Medulla oblongata (tissue), 1 donor: ENCODE measurements at regions not wholly inside any gene's neighbourhood (a gene's known extent, or its start where the extent isn't known, plus 50 kb on each side); places are given as distances from the start of the nearest gene placed in this dataset.

Experiments used
- DNase-seq: peaks from one replicate; pipeline ENCODE4 v3.0.0-alpha.2; 2015; ENCODE audit errors: extremely low spot score

DNA sequence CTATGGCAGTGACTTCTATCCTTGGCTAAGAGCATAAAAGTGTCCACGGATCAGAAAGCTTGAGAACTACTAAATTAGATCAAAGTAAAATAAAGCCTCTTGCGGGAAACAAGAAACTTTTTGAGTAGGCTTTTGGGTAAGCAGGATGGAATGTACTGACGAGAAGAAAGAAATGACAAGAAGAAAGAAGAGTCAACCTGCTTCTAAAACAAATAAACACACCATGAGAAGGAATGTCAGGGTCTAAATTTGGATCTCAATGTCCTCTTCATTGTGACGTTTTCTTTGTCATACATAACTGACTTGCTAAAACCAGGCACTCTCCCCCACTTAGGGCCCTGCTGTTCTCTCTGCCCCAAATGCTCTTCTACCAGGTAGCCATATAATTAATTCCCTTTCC, 290.1 kb upstream of the PTGER4 start:
- no peak for DNase-seq

DNA sequence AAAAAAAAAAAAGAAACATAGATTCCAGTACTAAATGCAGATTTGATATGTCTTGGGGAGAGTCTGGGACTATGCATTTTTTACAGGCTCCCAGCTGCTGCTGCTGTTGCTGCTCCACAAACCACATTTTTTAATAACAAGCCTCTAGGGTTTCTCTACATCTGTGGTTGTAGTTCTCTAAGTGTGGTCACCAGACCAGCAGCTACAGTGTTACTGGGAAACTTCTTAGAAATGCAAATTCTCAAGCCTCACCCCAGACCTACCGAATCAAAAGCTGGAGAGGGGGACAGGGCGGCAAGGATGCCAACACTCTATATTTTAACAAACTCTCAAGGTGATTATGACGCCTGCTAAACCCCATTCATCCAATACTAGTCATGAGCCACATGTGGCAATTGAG, 293.4 kb upstream of the PTGER4 start:
- DNase-seq, result no peak

DNA sequence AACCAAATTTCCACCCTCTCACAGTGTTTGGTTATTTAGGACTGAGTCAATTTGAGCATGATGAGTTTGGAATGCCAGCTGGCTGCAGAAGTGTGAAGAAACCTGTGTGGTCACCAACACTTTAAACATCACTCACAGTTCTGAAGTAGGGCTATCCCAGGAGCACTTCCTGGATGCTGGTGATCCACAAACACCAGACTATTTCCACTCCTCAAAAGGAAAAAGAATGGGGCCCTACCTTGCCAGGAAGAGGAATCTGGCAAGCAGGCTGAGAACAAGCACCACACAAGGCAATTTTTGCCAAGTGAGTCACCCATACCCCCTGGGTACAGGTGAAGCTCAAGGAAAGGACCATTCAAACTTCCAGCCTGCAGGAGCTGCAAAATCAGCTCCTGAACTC, 294.2 kb upstream of the PTGER4 start:
- DNase-seq, result no peak

DNA sequence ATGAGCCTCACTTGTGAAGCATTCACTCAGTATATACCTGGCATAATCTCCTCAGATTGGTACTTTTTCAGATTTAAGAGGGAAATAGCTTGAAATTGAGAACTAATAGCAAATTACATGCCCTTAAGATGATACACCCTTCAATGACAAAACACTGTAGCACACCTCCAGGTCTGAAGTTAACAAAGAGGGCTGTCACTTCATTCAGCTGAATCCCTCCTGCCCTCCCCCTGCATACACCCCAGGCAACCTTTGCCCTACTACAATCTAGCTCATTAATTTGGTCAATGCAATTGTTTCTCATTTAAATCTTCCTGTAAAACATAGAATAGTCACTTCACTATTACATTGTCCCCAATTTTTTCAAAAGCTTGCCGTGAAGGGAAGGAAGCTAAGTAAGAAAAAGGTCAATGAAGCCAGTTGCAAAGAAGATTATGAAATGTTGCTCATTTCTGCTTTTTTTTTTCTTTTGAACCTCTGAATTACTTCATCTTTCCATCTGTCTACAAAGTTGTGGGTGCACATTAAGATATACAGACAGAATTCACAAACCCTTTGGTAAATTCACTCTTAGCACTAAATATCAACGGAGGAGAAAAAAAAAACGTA, 294.8 kb upstream of the PTGER4 start:
- peak; percentile 26 for DNase-seq

DNA sequence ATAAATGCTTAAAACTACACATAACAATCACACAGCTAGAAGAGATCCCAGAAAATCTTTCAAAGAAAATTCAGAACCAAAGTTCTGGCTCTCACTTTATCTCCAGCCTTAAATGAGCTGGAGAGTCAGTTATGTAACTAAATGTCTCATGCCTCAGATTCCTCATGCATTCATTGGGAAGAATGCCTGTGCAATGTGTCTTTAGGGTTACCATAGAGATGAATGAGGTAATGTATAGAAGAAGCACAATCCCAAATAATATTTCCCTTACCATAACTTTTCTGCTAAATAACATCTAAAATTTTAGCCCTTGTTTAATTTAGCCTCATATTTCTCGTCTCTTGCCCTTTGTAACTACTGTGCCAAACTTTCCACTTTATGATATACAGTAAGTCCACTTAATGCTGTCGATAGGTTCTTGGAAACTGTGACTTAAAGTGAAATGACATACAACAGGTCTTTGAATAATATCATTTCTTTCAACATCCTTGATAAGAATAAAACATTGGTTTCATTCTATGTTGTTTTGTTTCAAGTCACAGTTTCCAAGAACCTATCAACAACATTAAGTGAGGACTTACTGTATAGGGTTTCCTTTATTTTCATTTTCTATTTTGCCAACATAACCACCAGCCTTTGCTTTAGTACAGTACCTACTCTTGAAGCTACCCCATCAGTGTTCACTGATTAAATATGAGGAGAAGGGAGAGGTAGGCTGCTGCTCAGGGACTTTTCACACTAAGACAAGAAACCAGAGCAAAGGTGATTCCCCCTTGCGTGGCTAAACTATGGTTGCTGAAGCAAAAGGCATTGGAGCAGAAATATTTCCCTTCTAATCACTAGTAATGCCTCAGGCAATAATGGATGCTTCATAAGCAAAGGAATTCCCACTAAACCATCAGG, 295.7 kb upstream of the PTGER4 start:
- DNase-seq, result no peak

DNA sequence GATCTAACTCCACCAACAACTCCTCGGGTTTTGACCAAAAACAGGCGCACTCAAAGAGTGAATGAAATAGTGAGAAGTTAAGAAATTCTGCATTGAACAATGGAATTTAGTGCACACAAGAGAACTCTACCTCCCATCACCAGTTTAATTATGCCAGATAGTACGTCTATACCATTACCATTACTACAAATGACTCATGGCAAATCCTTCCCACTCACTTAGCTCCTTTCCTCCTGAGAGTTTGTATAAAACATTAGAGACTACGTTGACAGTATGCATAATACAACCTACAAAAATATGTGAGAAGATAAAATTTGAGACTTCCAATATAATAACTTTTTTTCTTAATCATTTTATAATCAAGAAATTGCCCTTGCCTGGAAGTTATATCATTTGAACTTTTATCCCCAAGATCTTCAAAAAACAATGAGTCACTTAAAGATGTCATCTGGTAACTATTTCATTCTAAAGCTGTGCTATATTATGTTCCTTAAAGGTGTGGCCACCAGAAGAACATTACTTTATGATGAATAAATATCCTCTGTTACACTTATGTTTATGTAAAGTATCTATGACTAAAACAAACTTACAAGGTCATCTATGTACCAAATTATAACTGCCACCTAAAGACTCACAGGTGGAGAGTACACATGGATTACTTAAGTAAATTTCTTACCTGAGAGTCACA, 297.9 kb upstream of the PTGER4 start:
- DNase-seq, result no peak

DNA sequence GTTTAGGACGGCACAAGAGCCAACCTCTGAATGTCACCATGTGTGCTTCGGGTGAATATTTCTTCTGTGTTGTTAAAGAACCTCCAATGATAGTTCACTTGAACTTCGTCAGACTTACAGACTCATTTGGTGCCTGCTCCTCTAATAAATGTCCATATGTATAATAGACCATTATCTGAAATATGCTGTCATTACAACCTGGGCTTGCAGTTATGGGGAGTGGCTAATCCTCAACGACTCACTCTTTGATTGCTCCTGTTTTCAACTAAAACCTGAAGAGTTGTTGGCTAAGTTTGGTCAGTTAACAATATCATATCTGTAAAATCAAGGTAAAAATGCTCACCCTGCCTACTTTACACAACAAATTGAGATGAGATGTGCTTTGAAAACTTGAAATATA, 298.7 kb upstream of the PTGER4 start:
- DNase-seq, result no peak

DNA sequence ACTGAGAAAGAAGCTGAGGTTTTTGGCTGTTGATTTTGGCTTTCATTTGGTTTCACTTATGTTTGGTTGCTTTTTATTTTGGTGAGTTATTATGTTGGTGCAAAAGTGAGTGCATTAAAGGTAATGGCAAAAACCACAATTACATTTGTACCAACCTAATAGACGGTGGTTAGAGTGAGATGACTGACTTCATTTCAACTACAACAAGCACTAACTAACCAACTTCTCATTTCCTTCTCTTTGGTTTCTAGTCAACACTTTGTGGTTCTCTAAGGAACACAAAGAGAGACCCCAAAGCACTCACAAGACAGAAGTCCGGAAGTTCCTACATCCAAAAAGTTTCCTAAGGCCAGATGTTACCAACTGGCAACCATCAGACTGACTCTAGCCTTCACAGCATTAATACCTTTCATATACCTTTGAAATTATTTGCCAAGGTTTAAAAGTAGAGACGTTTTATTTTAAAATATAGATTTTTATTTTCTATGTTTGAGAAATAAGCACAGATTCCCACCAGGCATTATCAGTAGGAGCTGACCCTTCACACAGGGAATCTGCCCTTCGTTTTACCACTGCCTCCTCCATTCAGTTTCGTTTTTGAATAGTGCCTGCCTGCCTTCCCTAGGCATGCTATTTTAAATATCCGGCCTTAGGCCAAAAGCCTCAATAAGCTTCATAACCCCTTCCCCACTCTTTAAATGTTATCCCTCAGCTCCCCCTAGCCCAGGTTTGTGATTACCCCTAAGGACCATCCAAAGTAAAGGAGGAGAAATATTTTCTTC, 301.1 kb upstream of the PTGER4 start:
- DNase-seq, result peak; percentile 32

DNA sequence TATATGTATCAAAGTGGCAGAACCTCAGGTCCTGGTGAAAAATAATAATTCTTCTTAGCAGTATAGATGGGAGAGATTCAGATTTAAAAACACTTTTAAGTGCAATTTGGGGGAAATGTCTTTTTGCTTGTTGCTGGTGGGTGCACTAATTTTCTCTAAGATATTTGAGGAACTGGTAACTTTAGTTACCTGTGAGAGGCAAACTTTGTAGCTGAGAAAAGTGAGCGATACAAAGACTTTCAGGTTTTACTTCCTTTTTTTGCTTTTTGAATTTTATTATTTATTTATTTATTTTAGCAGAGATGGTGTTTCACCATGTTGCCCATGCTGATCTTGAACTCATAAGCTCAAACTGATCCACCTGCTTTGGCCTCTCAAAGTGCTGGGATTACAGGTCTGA, 303.1 kb upstream of the PTGER4 start:
- DNase-seq, result no peak

DNA sequence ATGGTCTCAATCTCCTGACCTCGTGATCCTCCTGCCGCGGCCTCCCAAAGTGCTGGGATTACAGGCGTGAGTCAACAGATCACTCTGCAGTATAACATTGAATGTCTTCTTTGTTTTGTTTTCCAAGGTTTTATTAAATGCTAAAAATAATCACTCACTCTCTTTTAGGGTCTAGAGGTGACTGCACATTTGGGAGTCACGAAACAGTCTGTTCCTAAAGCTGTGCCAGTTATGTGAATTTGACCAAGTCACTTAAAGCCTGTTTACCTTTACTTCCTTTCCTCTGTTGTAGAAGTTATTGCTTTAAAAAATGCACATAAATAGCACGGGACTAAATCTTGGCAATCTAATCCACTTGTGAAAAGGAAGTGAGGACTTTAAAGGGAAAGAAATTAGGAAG, 304.9 kb upstream of the PTGER4 start:
- no peak for DNase-seq

DNA sequence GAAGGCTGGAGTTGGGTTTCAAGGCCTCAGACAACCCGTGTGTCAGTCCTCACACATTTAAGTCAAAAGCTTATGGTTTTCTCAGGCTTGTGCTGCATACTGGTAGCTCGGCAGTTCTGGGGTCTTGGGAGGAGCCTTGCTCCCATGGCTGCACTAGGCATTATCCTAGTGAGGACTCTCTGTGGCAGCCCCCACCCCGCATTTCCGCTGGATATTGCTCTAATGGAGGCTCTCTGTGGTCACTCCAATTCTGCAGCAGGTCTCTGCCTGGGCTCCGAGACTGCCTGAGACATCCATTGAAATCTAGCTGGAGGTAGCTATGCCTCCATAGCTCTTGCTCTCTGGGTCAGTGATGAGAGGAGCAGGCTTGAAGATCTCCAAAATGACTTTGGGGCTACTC, 311.5 kb upstream of the PTGER4 start:
- DNase-seq, result no peak

DNA sequence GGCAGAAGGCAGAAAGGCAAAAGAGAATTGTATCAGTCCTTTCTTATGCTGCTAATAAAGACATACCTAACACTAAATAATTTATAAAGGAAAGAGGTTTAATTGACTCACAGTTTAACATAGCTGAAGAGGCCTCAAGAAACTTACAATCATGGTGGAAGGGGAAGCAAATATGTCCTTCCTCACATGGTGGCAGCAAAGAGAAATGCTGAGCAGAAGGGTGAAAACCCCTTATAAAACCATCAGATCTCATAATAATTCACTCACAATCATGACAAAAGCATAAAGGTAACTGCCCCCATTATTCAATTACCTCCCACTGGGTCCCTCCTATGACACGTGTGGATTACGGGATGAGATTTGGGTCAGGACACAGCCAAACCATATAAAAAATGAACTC, 312.5 kb upstream of the PTGER4 start:
- DNase-seq, result no peak

DNA sequence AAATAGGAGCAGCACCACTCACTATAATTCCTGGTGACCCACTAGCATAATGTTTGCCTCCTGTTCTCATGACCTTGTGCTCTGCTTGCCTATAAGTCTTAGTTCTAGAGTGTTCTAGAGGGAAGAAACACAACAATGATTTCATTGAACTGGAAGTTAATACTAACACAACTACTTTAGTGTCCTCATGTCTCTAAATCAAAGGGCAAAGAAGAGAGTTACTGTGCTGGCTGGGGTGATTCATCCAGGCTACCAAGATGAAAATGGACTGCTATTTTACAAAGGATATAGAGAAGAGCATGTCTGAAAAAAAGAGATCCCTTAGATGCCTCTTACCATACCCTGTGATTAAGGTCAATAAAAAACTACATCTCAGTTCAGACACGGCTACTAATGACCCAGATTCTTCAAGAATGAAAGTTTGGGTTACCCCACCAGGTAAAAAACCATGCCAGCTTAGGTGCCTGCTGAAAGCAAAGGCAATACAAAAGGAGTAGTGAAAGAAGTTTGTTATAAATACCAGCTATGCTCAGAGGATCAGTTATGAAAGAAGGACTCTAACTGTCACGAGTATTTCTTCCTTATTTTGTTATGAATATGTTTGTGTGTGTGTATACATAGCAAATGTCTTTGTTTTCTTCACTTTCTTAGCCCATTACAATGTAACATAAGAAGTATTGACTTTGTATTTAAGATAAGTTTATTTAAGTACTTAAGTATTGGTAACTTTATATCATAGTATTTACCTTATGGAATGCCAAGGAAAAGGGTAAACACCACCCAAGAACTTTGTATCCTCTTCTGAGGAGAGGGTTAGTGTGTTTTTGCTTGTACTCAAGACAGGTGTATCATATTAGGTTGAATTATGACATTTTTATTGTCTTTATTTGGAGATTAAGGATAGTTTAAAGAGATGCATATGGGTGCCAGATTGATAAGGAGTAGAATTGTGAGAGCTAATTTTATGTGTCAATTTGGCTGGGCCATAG, 314.1 kb upstream of the PTGER4 start:
- DNase-seq, result no peak

DNA sequence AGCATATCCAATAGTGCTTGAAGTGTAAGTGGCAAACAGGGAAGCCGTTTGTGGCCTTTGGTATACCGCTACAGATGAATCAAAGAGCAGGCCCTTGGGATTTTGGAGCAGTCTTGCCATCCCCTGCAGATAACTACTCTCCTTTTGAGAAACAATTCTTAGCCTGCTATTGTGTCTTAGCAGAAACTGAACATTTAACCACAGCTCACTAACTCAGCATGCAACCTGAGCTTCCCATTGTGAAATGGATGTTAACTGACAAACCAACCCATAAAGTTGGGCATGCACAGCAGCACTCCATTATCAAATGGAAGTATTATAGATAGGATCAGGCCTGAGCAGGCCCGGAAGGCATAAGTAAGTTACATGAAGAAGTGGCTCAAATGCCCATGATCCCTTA, 315.3 kb upstream of the PTGER4 start:
- DNase-seq, result no peak

DNA sequence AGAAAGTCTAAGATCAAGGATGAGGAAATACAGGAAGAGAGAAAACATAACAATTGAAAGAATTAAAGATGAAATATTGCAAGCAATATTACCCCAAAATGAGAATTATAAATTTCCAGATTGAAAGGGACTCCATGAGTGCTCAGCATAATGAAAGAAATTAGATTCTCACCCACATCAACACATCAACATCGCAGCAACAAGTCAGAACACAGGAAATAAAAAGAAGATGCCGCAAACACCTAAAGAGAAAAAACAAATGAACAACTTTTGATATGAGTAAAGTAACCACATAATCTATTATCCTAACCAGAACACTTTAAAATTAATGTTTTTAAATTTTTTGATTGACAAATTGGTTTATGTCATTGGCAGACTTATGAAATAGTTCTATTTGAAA, 318.3 kb upstream of the PTGER4 start:
- DNase-seq, result no peak

DNA sequence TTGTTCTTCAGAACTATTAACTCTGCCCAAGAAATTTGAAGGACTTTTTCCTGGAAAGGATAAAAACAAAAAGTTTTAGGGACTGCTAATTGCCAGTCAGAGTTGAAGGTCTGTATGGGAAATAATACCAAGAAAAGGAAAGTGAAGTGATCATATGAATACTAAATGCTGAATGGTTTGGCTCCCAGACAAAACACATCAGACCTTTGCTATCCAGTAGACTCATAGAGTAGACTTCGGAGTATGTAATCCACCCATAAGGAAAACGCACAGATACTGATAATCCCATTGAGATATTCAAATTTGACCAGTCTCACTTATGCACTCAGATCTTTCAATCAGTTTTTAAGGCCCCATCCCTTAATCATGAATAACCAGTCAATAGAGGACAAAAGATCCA, 319.0 kb upstream of the PTGER4 start:
- no peak for DNase-seq

DNA sequence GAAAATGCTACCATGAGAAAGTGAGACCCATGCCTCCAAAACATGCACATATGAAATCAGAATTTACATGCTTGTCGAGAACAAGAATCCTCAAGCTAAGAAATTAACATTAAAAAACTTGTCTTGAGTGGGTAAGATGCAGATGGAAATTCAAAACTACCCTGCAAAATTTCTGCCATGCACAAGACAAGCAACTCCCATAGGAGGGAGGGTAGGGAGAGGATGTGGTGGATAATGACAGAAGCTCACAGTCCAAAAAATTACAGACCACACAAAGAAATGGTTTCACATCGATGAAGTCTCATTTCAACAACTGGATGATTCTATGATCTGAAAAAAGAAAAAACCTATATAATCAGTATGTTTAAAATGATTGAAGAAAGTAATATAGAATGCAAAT, 319.9 kb upstream of the PTGER4 start:
- DNase-seq, result no peak

DNA sequence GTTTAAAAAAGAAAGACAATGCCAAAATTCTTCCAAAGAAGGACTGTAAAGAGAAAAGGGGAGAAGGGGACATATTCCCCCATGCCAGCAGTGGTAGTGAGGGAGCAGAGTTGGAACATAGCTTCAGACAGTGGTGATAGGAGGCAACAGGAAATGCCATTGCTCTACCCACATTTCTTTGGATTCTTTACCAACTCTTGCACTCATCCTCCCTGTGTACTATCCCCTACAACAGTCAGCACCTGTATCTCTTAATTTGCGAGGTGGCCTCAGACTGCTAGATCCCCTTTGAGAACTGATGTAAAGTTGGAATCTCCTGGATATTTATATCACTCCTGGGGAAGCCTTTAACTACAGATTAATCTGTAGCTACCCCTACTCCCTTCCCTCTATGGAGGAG, 320.6 kb upstream of the PTGER4 start:
- DNase-seq, result no peak

DNA sequence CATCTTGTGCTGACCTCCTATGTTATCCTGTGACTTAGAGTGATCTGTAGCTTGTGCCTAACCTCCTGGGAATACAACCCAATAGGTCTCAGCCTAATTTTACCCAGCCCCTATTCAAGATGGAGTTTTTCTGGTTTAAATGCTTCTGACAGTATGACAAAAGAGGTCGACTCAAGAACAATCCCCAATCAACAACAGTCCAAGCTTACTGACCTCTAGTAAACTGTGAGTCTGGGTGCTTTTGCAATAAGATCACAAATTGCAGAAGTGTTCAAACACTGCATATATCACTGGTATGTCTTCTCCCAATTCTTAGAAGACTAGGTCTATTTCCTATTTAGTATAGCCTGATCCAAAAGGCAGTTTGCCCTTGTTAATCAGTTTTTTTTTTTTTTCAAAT, 323.5 kb upstream of the PTGER4 start:
- DNase-seq, result peak; percentile 15

DNA sequence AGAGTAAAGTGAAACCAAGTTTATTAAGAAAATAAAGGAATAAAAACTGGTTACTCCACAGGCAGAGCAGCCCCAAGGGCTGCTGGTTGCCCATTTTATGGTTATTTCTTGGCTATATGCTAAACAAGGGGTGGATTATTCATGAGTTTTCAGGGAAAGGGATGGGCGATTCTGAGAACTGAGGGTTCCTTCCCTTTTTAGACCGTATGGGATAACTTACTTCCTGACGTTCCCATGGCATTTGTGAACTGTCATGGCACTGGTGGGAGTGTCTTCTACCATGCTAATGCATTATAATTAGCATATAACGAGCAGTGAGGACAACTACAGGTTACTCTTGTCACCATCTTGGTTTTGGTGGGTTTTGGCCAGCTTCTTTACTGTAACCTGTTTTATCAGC, 323.9 kb upstream of the PTGER4 start:
- DNase-seq, result no peak

DNA sequence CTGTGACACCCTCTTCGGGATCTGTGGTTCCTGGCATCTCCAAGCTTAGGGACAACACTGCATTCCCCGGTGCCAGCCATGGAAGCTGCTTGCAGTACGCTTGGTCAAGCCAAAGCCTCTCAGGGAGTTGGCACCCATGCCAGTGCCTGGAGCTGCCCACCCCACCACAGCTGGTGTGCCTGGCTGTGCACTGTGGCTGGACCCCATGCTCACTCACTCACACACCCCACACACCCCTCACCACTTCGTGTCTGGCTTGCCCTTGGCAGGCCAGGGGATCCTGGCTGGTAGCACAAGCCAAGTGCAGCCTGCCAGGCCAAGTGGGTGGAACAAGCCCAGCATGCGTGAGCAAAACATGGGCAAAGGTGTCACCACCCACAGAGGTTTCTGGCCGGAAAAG, 324.5 kb upstream of the PTGER4 start:
- no peak for DNase-seq
